Tongue (tissue), 1 donor: ENCODE measurements at regions not wholly inside any gene's neighbourhood (a gene's known extent, or its start where the extent isn't known, plus 50 kb on each side); places are given as distances from the start of the nearest gene placed in this dataset.

Source experiments
- DNase-seq: peaks from one replicate; pipeline ENCODE4 v3.0.0-alpha.2; 2015

- no peak for DNase-seq
Measured at GRCh38 chr7:47147213-47147631, 434.7 kb downstream of the TNS3 start.

GRCh38 chr7:47145982-47146381 lies 435.9 kb downstream of the TNS3 start:
- DNase-seq = no peak

GRCh38 chr7:47145186-47145725 lies 436.7 kb downstream of the TNS3 start:
- no peak for DNase-seq

- no peak for DNase-seq
Measured at GRCh38 chr7:47143339-47143738, 438.6 kb downstream of the TNS3 start.

GRCh38 chr7:47142867-47143175 lies 439.1 kb downstream of the TNS3 start:
- DNase-seq = no peak

GRCh38 chr7:47142169-47142866 lies 439.6 kb downstream of the TNS3 start:
- no peak for DNase-seq

- DNase-seq = no peak
Measured at GRCh38 chr7:47132471-47132870, 449.4 kb downstream of the TNS3 start.

- peak; percentile 27 for DNase-seq
Measured at GRCh38 chr7:47128700-47129099, 453.2 kb downstream of the TNS3 start.

GRCh38 chr7:47125529-47125928 lies 456.4 kb downstream of the TNS3 start:
- no peak for DNase-seq

GRCh38 chr7:47119261-47119865 lies 462.5 kb downstream of the TNS3 start:
- peak; percentile 39 for DNase-seq

GRCh38 chr7:47104206-47104549 lies 477.7 kb downstream of the TNS3 start:
- no peak for DNase-seq

- no peak for DNase-seq
Measured at GRCh38 chr7:47103498-47104205, 478.3 kb downstream of the TNS3 start.

GRCh38 chr7:47102331-47102841 lies 479.5 kb downstream of the TNS3 start:
- no peak for DNase-seq

- peak; percentile 40 for DNase-seq
Measured at GRCh38 chr7:47100817-47101435, 481.0 kb downstream of the TNS3 start.

GRCh38 chr7:47100148-47100816 lies 481.6 kb downstream of the TNS3 start:
- DNase-seq = no peak

GRCh38 chr7:47097431-47097830 lies 484.5 kb downstream of the TNS3 start:
- DNase-seq = no peak

GRCh38 chr7:47095946-47096345 lies 486.0 kb downstream of the TNS3 start:
- DNase-seq = peak; percentile 49

GRCh38 chr7:47094462-47094861 lies 487.4 kb downstream of the TNS3 start:
- DNase-seq = no peak

GRCh38 chr7:47093320-47094234 lies 488.3 kb downstream of the TNS3 start:
- peak; percentile 25 for DNase-seq

GRCh38 chr7:47092336-47092735 lies 489.6 kb downstream of the TNS3 start:
- DNase-seq = no peak

GRCh38 chr7:47091141-47091540 lies 490.8 kb downstream of the TNS3 start:
- no peak for DNase-seq
